ENCODE measurements at regions not wholly inside any gene's neighbourhood (a gene's known extent, or its start where the extent isn't known, plus 50 kb on each side); places are given as distances from the start of the nearest gene placed in this dataset.

DNA sequence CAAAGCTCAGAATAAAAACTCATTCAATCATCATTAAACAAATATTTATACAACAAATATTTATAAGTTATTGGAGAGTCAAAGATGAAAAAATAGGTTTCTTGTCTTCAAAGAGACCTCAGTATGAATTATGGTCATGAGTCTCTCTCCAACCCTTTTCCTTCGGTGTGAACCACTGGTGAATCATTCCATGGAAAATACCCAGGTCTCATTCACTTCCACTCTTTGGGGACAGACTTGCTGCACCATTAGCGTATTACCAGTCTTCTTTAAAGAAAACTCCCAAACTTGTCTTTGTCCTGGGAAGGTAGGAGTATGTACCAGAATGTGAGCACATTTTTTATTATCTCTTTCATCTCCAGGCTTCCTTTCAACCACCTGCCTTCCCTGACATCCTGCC, 257.4 kb upstream of the RBMS1 start:
- DNase-seq (ENCODE audit: low read depth in 1 of 2, low spot score in 1 of 2) = no peak

DNA sequence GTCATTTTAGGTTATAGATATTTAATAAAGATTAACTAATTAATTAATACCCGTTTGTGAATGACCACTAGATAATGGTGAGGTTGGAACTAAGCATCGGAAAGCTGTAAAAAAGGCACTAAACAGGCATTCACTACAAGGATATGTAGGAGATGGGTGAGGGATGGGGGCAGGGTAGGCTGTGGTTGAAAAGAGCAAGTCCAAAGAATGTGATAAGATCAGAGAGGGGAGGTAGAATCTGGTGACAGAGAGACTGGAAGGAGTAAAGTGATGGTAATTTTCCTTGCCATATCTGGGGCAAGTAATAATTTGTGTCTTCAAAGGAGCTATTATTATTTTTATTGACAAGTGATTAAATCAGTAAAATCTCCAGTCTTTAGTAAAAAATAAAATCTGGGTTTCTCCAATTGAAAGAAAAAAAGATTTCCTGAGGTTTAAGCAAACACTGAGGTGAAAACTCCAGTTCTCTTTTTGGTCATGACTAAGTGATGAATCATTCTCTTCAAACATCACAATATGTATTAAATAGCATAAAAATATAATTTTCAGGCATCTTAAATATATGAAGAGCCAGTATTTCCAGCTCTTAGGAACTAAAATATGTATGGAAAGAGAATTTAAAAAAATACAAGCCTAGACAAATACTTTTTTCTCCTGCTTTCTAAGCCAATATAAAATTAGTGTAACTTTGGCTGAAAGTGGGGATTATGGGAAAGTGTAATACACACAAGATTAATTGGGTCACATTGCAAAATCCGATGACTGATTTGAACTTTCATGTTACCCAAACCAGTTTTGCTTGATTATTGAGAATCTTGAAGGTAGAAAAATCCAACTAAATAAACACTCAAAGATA, 259.1 kb upstream of the RBMS1 start:
- Histone ChIP-seq H3K4me3 (replicated peaks; ENCODE audit: insufficient read depth, low read length) (no peak overlapping the region), H3K27ac (replicated peaks) (no peak overlapping the region), H3K27me3 (ENCODE audit: insufficient read depth, poor library complexity, severe bottlenecking) (no peaks in the 10 kb centered on the region)
- TF ChIP-seq POLR2AphosphoS5 (IDR thresholded peaks at IDR 0.05; ENCODE audit: low read depth) (no peak), SPI1 (IDR thresholded peaks at IDR 0.05; ENCODE audit: borderline replicate concordance, low read depth) (no peak), GABPA (IDR thresholded peaks at IDR 0.05; ENCODE audit: low read depth) (no peak)
- TF ChIP-seq, protein P1, sequence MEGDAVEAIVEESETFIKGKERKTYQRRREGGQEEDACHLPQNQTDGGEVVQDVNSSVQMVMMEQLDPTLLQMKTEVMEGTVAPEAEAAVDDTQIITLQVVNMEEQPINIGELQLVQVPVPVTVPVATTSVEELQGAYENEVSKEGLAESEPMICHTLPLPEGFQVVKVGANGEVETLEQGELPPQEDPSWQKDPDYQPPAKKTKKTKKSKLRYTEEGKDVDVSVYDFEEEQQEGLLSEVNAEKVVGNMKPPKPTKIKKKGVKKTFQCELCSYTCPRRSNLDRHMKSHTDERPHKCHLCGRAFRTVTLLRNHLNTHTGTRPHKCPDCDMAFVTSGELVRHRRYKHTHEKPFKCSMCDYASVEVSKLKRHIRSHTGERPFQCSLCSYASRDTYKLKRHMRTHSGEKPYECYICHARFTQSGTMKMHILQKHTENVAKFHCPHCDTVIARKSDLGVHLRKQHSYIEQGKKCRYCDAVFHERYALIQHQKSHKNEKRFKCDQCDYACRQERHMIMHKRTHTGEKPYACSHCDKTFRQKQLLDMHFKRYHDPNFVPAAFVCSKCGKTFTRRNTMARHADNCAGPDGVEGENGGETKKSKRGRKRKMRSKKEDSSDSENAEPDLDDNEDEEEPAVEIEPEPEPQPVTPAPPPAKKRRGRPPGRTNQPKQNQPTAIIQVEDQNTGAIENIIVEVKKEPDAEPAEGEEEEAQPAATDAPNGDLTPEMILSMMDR (IDR thresholded peaks at IDR 0.05; ENCODE audit: insufficient read depth, low read length) = no peak
- TF ChIP-seq, protein P2, sequence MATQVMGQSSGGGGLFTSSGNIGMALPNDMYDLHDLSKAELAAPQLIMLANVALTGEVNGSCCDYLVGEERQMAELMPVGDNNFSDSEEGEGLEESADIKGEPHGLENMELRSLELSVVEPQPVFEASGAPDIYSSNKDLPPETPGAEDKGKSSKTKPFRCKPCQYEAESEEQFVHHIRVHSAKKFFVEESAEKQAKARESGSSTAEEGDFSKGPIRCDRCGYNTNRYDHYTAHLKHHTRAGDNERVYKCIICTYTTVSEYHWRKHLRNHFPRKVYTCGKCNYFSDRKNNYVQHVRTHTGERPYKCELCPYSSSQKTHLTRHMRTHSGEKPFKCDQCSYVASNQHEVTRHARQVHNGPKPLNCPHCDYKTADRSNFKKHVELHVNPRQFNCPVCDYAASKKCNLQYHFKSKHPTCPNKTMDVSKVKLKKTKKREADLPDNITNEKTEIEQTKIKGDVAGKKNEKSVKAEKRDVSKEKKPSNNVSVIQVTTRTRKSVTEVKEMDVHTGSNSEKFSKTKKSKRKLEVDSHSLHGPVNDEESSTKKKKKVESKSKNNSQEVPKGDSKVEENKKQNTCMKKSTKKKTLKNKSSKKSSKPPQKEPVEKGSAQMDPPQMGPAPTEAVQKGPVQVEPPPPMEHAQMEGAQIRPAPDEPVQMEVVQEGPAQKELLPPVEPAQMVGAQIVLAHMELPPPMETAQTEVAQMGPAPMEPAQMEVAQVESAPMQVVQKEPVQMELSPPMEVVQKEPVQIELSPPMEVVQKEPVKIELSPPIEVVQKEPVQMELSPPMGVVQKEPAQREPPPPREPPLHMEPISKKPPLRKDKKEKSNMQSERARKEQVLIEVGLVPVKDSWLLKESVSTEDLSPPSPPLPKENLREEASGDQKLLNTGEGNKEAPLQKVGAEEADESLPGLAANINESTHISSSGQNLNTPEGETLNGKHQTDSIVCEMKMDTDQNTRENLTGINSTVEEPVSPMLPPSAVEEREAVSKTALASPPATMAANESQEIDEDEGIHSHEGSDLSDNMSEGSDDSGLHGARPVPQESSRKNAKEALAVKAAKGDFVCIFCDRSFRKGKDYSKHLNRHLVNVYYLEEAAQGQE (IDR thresholded peaks at IDR 0.05; ENCODE audit: insufficient replicate concordance, low read depth) = no peak
- no peak for DNase-seq (ENCODE audit: low read depth in 1 of 2, low spot score in 1 of 2)

More for the DNA sequence above, 257.4 kb upstream of the RBMS1 start:
- H3K27ac ChIP-seq (replicated peaks) = no peak overlapping the region
- no peak for TF ChIP-seq POLR2AphosphoS5 (IDR thresholded peaks at IDR 0.05; ENCODE audit: low read depth)
- TF ChIP-seq GABPA (IDR thresholded peaks at IDR 0.05; ENCODE audit: low read depth) = no peak
- no peak for TF ChIP-seq SPI1 (IDR thresholded peaks at IDR 0.05; ENCODE audit: borderline replicate concordance, low read depth)
- TF ChIP-seq, protein P1 (IDR thresholded peaks at IDR 0.05; ENCODE audit: insufficient read depth, low read length) = no peak
- TF ChIP-seq, protein P2 (IDR thresholded peaks at IDR 0.05; ENCODE audit: insufficient replicate concordance, low read depth) = no peak
- H3K4me3 ChIP-seq (replicated peaks; ENCODE audit: insufficient read depth, low read length) = no peak overlapping the region
- H3K27me3 ChIP-seq (ENCODE audit: insufficient read depth, poor library complexity, severe bottlenecking) = no peaks in the 10 kb centered on the region

DNA sequence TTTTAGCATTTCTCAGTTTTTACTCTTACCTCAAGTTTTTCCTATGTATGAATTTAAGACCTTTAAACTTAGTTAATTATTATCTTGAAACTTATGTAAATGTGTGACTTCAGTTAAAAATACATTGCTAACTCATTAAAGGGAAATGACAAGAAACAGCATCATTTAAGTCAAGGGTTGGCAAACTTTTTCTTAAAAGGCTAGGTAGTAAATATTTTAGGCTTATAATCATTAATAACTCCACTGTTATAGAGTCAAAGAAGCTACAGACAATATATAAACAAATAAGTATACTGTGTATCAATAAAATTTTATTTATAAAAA, 259.7 kb upstream of the RBMS1 start:
- H3K27ac ChIP-seq (replicated peaks) = no peak overlapping the region
- no peak for DNase-seq (ENCODE audit: low read depth in 1 of 2, low spot score in 1 of 2)

More for the DNA sequence above, 259.7 kb upstream of the RBMS1 start:
- TF ChIP-seq SPI1 (IDR thresholded peaks at IDR 0.05; ENCODE audit: borderline replicate concordance, low read depth) (no peak), GABPA (IDR thresholded peaks at IDR 0.05; ENCODE audit: low read depth) (no peak), POLR2AphosphoS5 (IDR thresholded peaks at IDR 0.05; ENCODE audit: low read depth) (no peak)
- TF ChIP-seq, protein P2 (IDR thresholded peaks at IDR 0.05; ENCODE audit: insufficient replicate concordance, low read depth) = no peak
- TF ChIP-seq, protein P1 (IDR thresholded peaks at IDR 0.05; ENCODE audit: insufficient read depth, low read length) = no peak
- Histone ChIP-seq H3K4me3 (replicated peaks; ENCODE audit: insufficient read depth, low read length) (no peak overlapping the region), H3K27me3 (ENCODE audit: insufficient read depth, poor library complexity, severe bottlenecking) (no peaks in the 10 kb centered on the region)
